G401.6 (cell line): ENCODE measurements at regions not wholly inside any gene's neighbourhood (a gene's known extent, or its start where the extent isn't known, plus 50 kb on each side); places are given as distances from the start of the nearest gene placed in this dataset.

Source experiments
- FAIRE-seq: peaks from 2 replicates; lab custom pipeline; 2012; peaks lifted over from hg19 to GRCh38; lab: Jason Lieb, UNC

DNA sequence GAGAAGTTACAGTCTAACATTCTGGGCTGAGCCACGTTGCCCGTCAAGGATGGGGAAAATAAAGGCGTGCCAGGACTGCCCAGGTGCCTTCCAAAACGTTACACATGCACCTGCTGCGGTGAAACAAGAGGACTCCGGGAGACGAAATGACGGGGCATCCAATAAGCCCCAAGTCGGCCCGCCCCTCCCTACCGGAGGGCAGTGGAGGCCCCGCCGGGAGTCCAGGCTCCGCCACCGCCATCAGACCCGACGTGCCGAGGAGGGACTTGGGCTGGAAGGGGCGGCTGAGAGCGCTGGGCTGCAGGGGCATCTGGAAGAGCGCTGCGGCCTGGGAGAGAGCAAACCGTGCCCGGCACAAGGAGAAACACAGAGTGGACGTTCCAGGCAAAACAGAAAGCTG lies 112.5 kb upstream of the GPC1 start:
- no peak for FAIRE-seq

- no peak for FAIRE-seq
Measured at GRCh38 chr2:240323601-240324291, 111.7 kb upstream of the GPC1 start.

- no peak for FAIRE-seq
Measured at GRCh38 chr2:240324312-240325015, 111.0 kb upstream of the GPC1 start.

DNA sequence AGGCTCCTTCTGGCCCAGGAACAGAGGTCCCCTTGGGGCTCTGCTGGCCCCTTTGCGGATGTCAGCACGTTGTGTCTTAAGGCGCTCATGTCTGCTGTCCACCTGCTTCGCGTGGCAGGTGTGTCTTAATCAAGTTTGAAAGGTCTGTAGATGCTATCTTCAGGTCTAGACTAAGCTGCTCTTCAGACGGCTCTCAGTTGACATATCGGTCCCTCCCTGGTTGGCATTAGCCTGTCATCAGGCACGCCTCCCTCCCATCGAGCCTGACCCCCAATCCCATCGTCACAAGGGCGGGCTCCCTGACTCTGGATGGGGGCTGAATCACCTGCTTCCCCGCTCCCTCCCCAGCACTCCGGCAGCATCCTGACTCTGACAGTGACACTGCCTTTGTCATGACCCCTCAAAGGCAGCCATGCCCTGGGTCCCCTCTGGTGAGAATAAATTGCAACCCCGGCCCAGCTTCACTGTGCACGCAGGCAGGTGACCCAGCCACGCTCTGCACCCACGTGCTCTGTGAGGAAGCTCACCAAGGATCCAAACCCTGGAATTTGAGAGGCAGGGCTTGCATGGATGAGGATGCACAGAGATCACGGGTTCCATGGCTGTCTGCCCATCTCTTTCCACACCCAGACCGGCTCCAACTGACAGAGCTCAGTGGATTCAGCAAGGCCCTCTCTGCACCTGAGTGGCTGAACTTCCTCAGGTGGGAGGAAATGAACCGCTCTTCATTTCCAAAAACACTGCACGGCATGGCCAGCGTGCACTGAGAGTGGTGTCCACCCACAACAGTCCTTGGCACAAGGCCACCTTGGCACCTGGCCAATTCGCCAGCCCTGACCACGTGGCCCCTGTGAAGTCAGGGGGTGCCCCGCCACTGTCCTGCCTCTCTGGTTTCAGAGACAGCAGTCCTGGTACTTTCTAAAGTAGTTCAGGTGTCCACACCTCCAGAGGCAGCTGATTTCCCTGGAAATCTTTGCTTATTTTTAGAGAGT lies 110.2 kb upstream of the GPC1 start:
- FAIRE-seq: no peak

DNA sequence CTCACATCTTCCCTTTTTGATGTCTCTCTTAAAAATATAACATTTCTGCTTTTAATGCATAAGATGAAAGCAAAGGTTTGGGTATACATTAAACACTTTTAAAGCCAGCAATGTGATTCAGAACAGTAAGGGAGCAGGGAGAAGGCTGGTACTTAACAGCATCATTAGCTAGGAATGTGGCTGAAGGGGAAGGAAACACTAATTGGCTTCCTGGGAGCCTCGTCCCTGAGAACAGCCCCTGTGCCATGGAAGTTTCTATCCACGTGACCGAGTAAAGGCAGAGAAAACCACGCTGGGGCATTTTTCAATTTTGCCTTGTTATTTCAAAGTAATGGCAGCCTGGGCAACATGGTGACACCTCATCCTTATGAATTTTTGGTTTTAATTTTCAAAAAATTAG lies 109.2 kb upstream of the GPC1 start:
- FAIRE-seq: no peak

- FAIRE-seq: no peak
Measured at GRCh38 chr2:240326886-240327285, 108.6 kb upstream of the GPC1 start.

- FAIRE-seq: no peak
Measured at GRCh38 chr2:240327566-240327965, 107.9 kb upstream of the GPC1 start.

GRCh38 chr2:240328526-240328925 lies 106.9 kb upstream of the GPC1 start:
- no peak for FAIRE-seq

- no peak for FAIRE-seq
Measured at GRCh38 chr2:240329116-240329665, 106.3 kb upstream of the GPC1 start.

- FAIRE-seq: no peak
Measured at GRCh38 chr2:240329778-240330177, 105.7 kb upstream of the GPC1 start.

DNA sequence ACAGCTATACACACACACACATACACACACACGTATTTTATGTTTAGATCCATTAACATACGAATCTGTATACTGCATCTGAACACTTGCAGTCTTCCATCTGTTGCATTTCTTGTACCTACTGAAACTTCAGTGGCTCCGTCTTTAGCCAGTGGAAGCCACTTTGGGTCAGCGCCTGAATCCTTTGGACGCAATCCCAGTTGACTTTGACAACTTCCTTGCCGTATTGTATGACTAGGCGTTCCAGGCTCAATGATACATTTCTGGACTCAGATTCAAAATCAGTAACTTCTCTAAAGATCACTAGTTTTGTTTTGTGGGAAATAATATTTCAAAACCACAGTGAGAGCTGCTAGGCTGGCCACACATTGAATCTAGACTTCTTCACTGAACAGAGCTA lies 101.5 kb upstream of the GPC1 start:
- no peak for FAIRE-seq

DNA sequence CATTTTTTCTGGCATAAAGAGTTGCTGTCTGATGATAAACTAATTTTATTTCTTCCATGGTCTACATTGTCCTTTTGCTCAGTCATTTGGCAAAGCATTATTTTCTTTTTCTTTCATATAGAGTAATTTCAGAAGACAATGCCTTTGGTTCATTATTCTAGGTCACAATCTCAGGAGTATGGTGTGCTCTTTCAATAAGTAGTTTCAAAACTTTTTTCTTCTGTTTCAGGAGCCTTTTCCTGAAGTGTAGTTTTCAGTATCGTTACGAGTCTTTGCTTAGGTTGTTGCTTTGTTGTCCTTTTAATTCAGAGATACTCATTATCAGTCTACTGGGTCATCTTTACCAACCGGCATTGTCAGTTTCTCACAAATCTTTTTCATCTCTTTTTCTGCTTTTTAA lies 100.4 kb upstream of the GPC1 start:
- FAIRE-seq: no peak

- FAIRE-seq: no peak
Measured at GRCh38 chr2:240336820-240337427, 98.5 kb upstream of the GPC1 start.

- FAIRE-seq: no peak
Measured at GRCh38 chr2:240338274-240338673, 97.2 kb upstream of the GPC1 start.

- FAIRE-seq: no peak
Measured at GRCh38 chr2:240339411-240340360, 95.8 kb upstream of the GPC1 start.

- no peak for FAIRE-seq
Measured at GRCh38 chr2:240340361-240340761, 95.1 kb upstream of the GPC1 start.

GRCh38 chr2:240341064-240341463 lies 94.4 kb upstream of the GPC1 start:
- no peak for FAIRE-seq

DNA sequence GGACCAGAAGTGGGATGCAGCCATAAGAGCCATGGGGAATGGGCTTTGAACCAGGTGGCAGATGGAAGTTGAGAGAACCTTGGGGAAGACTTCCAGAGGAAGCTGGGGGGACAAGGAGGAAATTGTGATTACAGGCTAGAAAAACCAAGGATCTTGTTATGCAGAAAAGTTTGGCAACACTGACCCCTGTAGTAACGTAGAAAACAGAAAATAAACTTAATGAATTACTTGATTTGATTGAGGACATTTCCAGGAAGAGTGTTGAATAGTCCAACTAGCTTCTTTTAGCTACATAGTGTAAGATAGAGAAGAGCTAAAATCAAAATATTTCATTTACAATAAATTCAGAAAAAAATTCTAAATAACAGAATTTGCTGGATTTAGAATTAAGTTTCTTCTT lies 91.9 kb upstream of the GPC1 start:
- FAIRE-seq: no peak

GRCh38 chr2:240344904-240345303 lies 90.6 kb upstream of the GPC1 start:
- FAIRE-seq: no peak

GRCh38 chr2:240346015-240346752 lies 89.3 kb upstream of the GPC1 start:
- no peak for FAIRE-seq
